Neural cell (in vitro differentiated cells): ENCODE measurements at regions not wholly inside any gene's neighbourhood (a gene's known extent, or its start where the extent isn't known, plus 50 kb on each side); places are given as distances from the start of the nearest gene placed in this dataset.

Experiments
- H2AFZ ChIP-seq: fragments of 200-600, 300-800 bp; sonication (generic), shearing (Covaris generic); 2 replicates; pipeline ENCODE4 v1.6.0; 2014; ENCODE audit warnings: low read depth, mild to moderate bottlenecking, antibody characterized with exemption, low read length, moderate library complexity
- H3F3A ChIP-seq: fragments of 200-600 bp; shearing (Covaris generic); 2 replicates; pipeline ENCODE4 v1.6.1; 2016; ENCODE audit warnings: mild to moderate bottlenecking, moderate library complexity, mixed read lengths, antibody characterized with exemption, low read length; ENCODE audit not compliant: insufficient read depth, poor library complexity, severe bottlenecking
- H3K27ac ChIP-seq: fragments of 200-600, 300-800 bp; sonication (generic), shearing (Covaris generic); 2 replicates; pipeline ENCODE4 v1.5.1; 2014; ENCODE audit warnings: mild to moderate bottlenecking, low read length, moderate library complexity
- H3K27me3 ChIP-seq: fragments of 300-800, 200-600 bp; sonication (generic), shearing (Covaris generic); 2 replicates; pipeline ENCODE4 v1.6.0; 2014; ENCODE audit warnings: mild to moderate bottlenecking, low read depth, low read length, moderate library complexity; ENCODE audit not compliant: insufficient read depth
- H3K36me3 ChIP-seq: fragments of 300-800, 200-600 bp; sonication (generic), shearing (Covaris generic); 2 replicates; pipeline ENCODE4 v1.5.1; 2014; ENCODE audit warnings: mild to moderate bottlenecking, antibody characterized with exemption, low read length, moderate library complexity; ENCODE audit not compliant: insufficient read depth
- H3K4me2 ChIP-seq: fragments of 300-800, 200-600 bp; sonication (generic), shearing (Covaris generic); 2 replicates; pipeline ENCODE4 v1.6.0; 2014; ENCODE audit warnings: mild to moderate bottlenecking, low read length
- H3K4me3 ChIP-seq: fragments of 300-800, 200-600 bp; sonication (generic), shearing (Covaris generic); 2 replicates; pipeline ENCODE4 v1.5.1; 2014; ENCODE audit warnings: mild to moderate bottlenecking, low read length, moderate library complexity
- H3K79me2 ChIP-seq: fragments of 200-600 bp; shearing (Covaris generic); replicated peaks from 2 replicates; pipeline ENCODE4 v1.6.0; 2014; ENCODE audit warnings: mild to moderate bottlenecking, low read length, moderate library complexity; ENCODE audit not compliant: insufficient read depth
- H3K9ac ChIP-seq: fragments of 300-800, 200-600 bp; sonication (generic), shearing (Covaris generic); 2 replicates; pipeline ENCODE4 v1.6.1; 2016; ENCODE audit warnings: mild to moderate bottlenecking, low read length, mixed read lengths
- H3K9me2 ChIP-seq: fragments of 200-600 bp; shearing (Covaris generic); 2 replicates; pipeline ENCODE4 v1.6.1; 2016; ENCODE audit warnings: mild to moderate bottlenecking, low read length, mixed read lengths; ENCODE audit not compliant: insufficient read depth
- H3K9me3 ChIP-seq: fragments of 200-600, 300-800 bp; sonication (generic), shearing (Covaris generic); 2 replicates; pipeline ENCODE4 v1.6.1; 2016; ENCODE audit warnings: mild to moderate bottlenecking, mixed run types, low read length, moderate library complexity, mixed read lengths
- H4K20me1 ChIP-seq: fragments of 200-600 bp; shearing (Covaris generic); 2 replicates; pipeline ENCODE4 v1.6.1; 2016; ENCODE audit warnings: mild to moderate bottlenecking, mixed run types; ENCODE audit not compliant: insufficient read depth
- EP300 ChIP-seq: fragments of 450-650 bp; conservative IDR thresholded peaks from 2 replicates; pipeline ENCODE4 v1.6.1; 2014; ENCODE audit warnings: antibody characterized with exemption, mild to moderate bottlenecking, moderate library complexity; ENCODE audit not compliant: poor library complexity, severe bottlenecking
- EZH2 ChIP-seq: fragments of 200-600, 300-800 bp; shearing (Covaris generic), sonication (generic); IDR thresholded peaks from 2 replicates; pipeline ENCODE4 v1.6.1; 2014; ENCODE audit warnings: antibody characterized with exemption, low read length, borderline replicate concordance, mild to moderate bottlenecking; ENCODE audit not compliant: insufficient read depth, poor library complexity, severe bottlenecking
- MXI1 ChIP-seq: fragments of 450-650 bp; conservative IDR thresholded peaks from 2 replicates; pipeline ENCODE4 v1.6.1; 2014; ENCODE audit warnings: antibody characterized with exemption, mild to moderate bottlenecking; ENCODE audit not compliant: poor library complexity, severe bottlenecking
- POLR2AphosphoS5 ChIP-seq: IDR thresholded peaks from 2 replicates; pipeline ENCODE4 v1.6.1; 2012
- RAD21 ChIP-seq: fragments of 450-650 bp; conservative IDR thresholded peaks from 2 replicates; pipeline ENCODE4 v1.6.1; 2014; ENCODE audit warnings: antibody characterized with exemption, mild to moderate bottlenecking, moderate library complexity
- SMC3 ChIP-seq: fragments of 450-650 bp; conservative IDR thresholded peaks from 2 replicates; pipeline ENCODE4 v1.6.1; 2014; ENCODE audit warnings: antibody characterized with exemption, mild to moderate bottlenecking, moderate library complexity; ENCODE audit not compliant: poor library complexity
- TAF1 ChIP-seq: IDR thresholded peaks from 2 replicates; pipeline ENCODE4 v1.6.1; 2012; ENCODE audit warnings: low read depth
- TF ChIP-seq, protein P1 (sequence below): fragments of 450-650 bp; IDR thresholded peaks from 2 replicates; pipeline ENCODE4 v1.5.1; 2014; ENCODE audit warnings: antibody characterized with exemption, mild to moderate bottlenecking, moderate library complexity; ENCODE audit not compliant: poor library complexity, severe bottlenecking
- TF ChIP-seq, protein P2 (sequence below): IDR thresholded peaks from 2 replicates; pipeline ENCODE4 v1.6.1; 2012; ENCODE audit warnings: borderline replicate concordance

DNA sequence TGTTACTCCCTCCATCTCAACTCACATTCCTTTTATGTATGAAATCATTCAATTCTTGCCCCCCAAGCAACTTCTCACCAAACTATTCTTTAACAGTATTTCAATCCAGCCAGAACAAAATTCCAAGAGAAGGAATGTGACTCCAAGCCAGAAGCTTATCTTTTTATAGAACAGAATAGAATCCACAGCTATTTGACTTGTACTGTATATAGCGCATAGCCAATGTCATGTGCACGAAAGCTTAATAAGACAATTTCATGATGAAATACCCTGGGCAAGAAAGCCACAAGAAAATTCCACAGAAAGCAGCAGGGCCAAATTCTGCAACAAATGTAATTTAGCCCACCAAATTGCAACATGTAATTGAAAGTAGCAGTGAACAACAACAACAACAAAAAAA is 127.6 kb upstream of the UBE2E2 start:
- Histone ChIP-seq H3F3A (no peaks in the 10 kb centered on the region), H3K79me2 (no peaks in the 10 kb centered on the region), H3K9ac (no peak overlapping the region), H3K27ac (no peak overlapping the region), H3K9me2 (no peaks in the 10 kb centered on the region), H3K4me2 (no peak overlapping the region), H3K27me3 (no peaks in the 10 kb centered on the region), H3K36me3 (no peaks in the 10 kb centered on the region), H2AFZ (no peak overlapping the region), H4K20me1 (no peaks in the 10 kb centered on the region), H3K4me3 (no peak overlapping the region), H3K9me3 (no peaks in the 10 kb centered on the region)
- TF ChIP-seq EZH2: no peak

DNA sequence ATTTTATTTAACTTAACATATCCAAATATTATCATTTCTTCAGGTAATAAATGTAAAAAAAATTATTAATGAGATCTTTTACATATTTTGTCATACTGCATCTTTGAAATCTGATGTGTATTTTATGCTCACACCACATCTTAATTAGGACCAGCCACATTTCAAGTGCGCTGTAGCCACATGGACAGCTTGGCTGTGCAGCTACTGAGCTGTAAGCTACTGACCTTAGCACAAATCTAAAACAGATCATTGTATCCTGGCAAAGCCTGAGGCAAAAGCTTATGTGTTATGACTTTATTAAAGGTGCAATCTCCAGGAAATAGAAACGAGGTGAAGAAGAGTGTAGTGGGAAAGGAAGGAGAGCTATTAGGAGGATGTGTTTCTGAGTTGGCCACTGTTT is 126.7 kb upstream of the UBE2E2 start:
- no peak overlapping the region for H3K4me3 ChIP-seq
- H3K36me3 ChIP-seq: no peaks in the 10 kb centered on the region
- no peak overlapping the region for H3K9ac ChIP-seq
- no peak for TF ChIP-seq TAF1
- no peaks in the 10 kb centered on the region for H3F3A ChIP-seq
- no peaks in the 10 kb centered on the region for H3K27me3 ChIP-seq
- H3K79me2 ChIP-seq: no peaks in the 10 kb centered on the region
- H3K9me3 ChIP-seq: no peaks in the 10 kb centered on the region
- no peak overlapping the region for H2AFZ ChIP-seq
- H4K20me1 ChIP-seq: no peaks in the 10 kb centered on the region
- H3K9me2 ChIP-seq: no peaks in the 10 kb centered on the region
- H3K27ac ChIP-seq: no peak overlapping the region
- H3K4me2 ChIP-seq: no peak overlapping the region

DNA sequence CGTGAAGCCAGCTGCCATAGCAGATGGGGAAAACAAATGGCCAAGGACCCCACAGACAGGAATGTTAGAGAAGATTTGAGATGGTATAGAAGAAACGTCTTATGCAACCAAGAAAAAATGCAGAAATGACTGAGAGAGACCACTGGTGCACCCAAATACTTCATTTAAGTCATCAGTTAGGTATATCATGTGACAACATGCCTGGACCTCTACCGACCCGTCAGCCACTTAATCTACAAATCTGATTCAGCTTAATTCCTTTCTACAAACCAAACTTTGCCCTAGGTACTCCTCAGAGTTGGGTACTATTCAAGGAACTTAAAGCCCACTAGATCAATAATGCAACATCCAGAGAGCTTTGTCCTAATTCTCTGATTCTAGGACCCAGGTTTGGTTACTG is 126.0 kb upstream of the UBE2E2 start:
- Histone ChIP-seq H3K36me3 (no peaks in the 10 kb centered on the region), H3K4me2 (no peak overlapping the region), H3K27me3 (no peaks in the 10 kb centered on the region), H3K4me3 (no peak overlapping the region), H3K79me2 (no peaks in the 10 kb centered on the region), H4K20me1 (no peaks in the 10 kb centered on the region), H3K27ac (no peak overlapping the region), H3K9ac (no peak overlapping the region), H2AFZ (no peak overlapping the region), H3K9me2 (no peaks in the 10 kb centered on the region), H3K9me3 (no peaks in the 10 kb centered on the region), H3F3A (no peaks in the 10 kb centered on the region)
- no peak for TF ChIP-seq EZH2
- TF ChIP-seq, protein P1, sequence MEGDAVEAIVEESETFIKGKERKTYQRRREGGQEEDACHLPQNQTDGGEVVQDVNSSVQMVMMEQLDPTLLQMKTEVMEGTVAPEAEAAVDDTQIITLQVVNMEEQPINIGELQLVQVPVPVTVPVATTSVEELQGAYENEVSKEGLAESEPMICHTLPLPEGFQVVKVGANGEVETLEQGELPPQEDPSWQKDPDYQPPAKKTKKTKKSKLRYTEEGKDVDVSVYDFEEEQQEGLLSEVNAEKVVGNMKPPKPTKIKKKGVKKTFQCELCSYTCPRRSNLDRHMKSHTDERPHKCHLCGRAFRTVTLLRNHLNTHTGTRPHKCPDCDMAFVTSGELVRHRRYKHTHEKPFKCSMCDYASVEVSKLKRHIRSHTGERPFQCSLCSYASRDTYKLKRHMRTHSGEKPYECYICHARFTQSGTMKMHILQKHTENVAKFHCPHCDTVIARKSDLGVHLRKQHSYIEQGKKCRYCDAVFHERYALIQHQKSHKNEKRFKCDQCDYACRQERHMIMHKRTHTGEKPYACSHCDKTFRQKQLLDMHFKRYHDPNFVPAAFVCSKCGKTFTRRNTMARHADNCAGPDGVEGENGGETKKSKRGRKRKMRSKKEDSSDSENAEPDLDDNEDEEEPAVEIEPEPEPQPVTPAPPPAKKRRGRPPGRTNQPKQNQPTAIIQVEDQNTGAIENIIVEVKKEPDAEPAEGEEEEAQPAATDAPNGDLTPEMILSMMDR: no peak
- no peak for TF ChIP-seq TAF1
- TF ChIP-seq EP300: no peak
- no peak for TF ChIP-seq RAD21
- TF ChIP-seq POLR2AphosphoS5: no peak
- TF ChIP-seq, protein P2, sequence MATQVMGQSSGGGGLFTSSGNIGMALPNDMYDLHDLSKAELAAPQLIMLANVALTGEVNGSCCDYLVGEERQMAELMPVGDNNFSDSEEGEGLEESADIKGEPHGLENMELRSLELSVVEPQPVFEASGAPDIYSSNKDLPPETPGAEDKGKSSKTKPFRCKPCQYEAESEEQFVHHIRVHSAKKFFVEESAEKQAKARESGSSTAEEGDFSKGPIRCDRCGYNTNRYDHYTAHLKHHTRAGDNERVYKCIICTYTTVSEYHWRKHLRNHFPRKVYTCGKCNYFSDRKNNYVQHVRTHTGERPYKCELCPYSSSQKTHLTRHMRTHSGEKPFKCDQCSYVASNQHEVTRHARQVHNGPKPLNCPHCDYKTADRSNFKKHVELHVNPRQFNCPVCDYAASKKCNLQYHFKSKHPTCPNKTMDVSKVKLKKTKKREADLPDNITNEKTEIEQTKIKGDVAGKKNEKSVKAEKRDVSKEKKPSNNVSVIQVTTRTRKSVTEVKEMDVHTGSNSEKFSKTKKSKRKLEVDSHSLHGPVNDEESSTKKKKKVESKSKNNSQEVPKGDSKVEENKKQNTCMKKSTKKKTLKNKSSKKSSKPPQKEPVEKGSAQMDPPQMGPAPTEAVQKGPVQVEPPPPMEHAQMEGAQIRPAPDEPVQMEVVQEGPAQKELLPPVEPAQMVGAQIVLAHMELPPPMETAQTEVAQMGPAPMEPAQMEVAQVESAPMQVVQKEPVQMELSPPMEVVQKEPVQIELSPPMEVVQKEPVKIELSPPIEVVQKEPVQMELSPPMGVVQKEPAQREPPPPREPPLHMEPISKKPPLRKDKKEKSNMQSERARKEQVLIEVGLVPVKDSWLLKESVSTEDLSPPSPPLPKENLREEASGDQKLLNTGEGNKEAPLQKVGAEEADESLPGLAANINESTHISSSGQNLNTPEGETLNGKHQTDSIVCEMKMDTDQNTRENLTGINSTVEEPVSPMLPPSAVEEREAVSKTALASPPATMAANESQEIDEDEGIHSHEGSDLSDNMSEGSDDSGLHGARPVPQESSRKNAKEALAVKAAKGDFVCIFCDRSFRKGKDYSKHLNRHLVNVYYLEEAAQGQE: no peak
- no peak for TF ChIP-seq SMC3
- TF ChIP-seq MXI1: no peak
